HCT116 (cell line): ENCODE measurements at regions not wholly inside any gene's neighbourhood (a gene's known extent, or its start where the extent isn't known, plus 50 kb on each side); places are given as distances from the start of the nearest gene placed in this dataset.

Source experiments
- ATAC-seq: fragments of 200-7000 bp; cut with Tn5 transposase; 2 replicates; pipeline ENCODE4 v1.9.1; 2020; ENCODE audit warnings: mild to moderate bottlenecking, moderate library complexity
- BruUV-seq: library from RNA; stranded (reverse); fragments of 400-500 nt; replicated peaks from 2 replicates; lab custom pipeline; 2021; lab: Mats Ljungman, UMichigan
- CTCF ChIA-PET: fragments of 300-600 bp; sonication (Branson Sonifier 250); formaldehyde crosslinking; loops from one replicate; lab custom pipeline; 2021; ENCODE audit warnings: antibody characterized with exemption; lab: Charles Lee
- POLR2A ChIA-PET: fragments of 300-600, 350-600 bp; sonication (Branson Sonifier 250); formaldehyde crosslinking; loops from one replicate; lab custom pipeline; 2021; ENCODE audit warnings: antibody characterized with exemption; lab: Charles Lee
- RAD21 ChIA-PET, 2 experiments: fragments of 300-600 bp; sonication (Branson Sonifier 250); formaldehyde crosslinking; loops; one replicate each; lab custom pipeline; 2023; ENCODE audit warnings: low total read pairs in 2 of 2; ENCODE audit not compliant: uncharacterized antibody in 2 of 2, unreplicated experiment in 2 of 2, low non-redundant PET in 1 of 2; lab: Charles Lee
- DNase-seq: peaks from one replicate; pipeline ENCODE4 v3.0.0-alpha.2; 2010; ENCODE audit warnings: low read depth, low spot score
- H2AFZ ChIP-seq: fragments of 200-600 bp; shearing (Covaris generic), sonication (generic); 2 replicates; pipeline ENCODE4 v1.6.1; 2017; ENCODE audit warnings: low read depth, mixed run types, mixed read lengths, antibody characterized with exemption, low read length; ENCODE audit not compliant: poor library complexity, severe bottlenecking
- H3K27ac ChIP-seq: 2 replicates; pipeline ENCODE4 v1.5.1; 2012; ENCODE audit warnings: low read depth, low read length
- H3K27me3 ChIP-seq: fragments of 200-600 bp; sonication (generic); 2 replicates; pipeline ENCODE4 v1.6.1; 2016; ENCODE audit warnings: mixed run types, low read length, mixed read lengths; ENCODE audit not compliant: insufficient read depth
- H3K36me3 ChIP-seq, 2 experiments: fragments of 200-500 bp in 1 of 2; fragments of 200-600 bp in 1 of 2; sonication (Bioruptor generic) in 1 of 2; sonication (generic) in 1 of 2; 2 replicates each; pipeline versions ENCODE4 v1.5.1 to v1.6.1; 2014 to 2016; ENCODE audit warnings: low read length in 2 of 2, inconsistent platforms in 1 of 2, mixed read lengths in 1 of 2, mixed run types in 1 of 2; ENCODE audit not compliant: insufficient read depth in 2 of 2, control insufficient read depth in 1 of 2
- H3K4me1 ChIP-seq, 2 experiments: fragments of 200-600 bp in 1 of 2; sonication (generic) in 1 of 2; 2 replicates each; pipeline versions ENCODE4 v1.5.1 to v1.6.1; 2012 to 2017; ENCODE audit warnings: low read length in 2 of 2, inconsistent platforms in 1 of 2, mild to moderate bottlenecking in 1 of 2, mixed read lengths in 1 of 2, mixed run types in 1 of 2, moderate library complexity in 1 of 2; ENCODE audit not compliant: insufficient read depth in 2 of 2, control insufficient read depth in 1 of 2
- H3K4me2 ChIP-seq: fragments of 200-600 bp; sonication (generic); 2 replicates; pipeline ENCODE4 v1.6.1; 2017; ENCODE audit warnings: mixed run types, low read length, mixed read lengths
- H3K4me3 ChIP-seq, 2 experiments: fragments of 200-600 bp in 1 of 2; sonication (generic) in 1 of 2; replicated peaks in 1 of 2; 2 replicates each; pipeline ENCODE4 v1.5.1; 2011 to 2016; ENCODE audit warnings: low read length in 2 of 2, control low read depth in 1 of 2, low read depth in 1 of 2, mild to moderate bottlenecking in 1 of 2, mixed read lengths in 1 of 2, mixed run types in 1 of 2
- H3K79me2 ChIP-seq: fragments of 200-600 bp; sonication (generic); 2 replicates; pipeline ENCODE4 v1.6.1; 2017; ENCODE audit warnings: mild to moderate bottlenecking, mixed run types, low read length, moderate library complexity, mixed read lengths; ENCODE audit not compliant: insufficient read depth
- H3K9ac ChIP-seq: fragments of 200-600 bp; sonication (generic); 2 replicates; pipeline ENCODE4 v1.6.1; 2016; ENCODE audit warnings: low read length, mixed read lengths
- H3K9me2 ChIP-seq: fragments of 200-600 bp; sonication (generic), shearing (Covaris generic); 2 replicates; pipeline ENCODE4 v1.6.1; 2017; ENCODE audit warnings: mixed run types, mild to moderate bottlenecking, moderate library complexity; ENCODE audit not compliant: insufficient read depth
- H3K9me3 ChIP-seq, 2 experiments: fragments of 200-500 bp in 1 of 2; fragments of 200-600 bp in 1 of 2; sonication (Bioruptor generic) in 1 of 2; sonication (generic) in 1 of 2; 2 replicates each; pipeline ENCODE4 v1.6.1; 2014 to 2017; ENCODE audit warnings: low read length in 2 of 2, mixed read lengths in 2 of 2, inconsistent platforms in 1 of 2, low read depth in 1 of 2, mild to moderate bottlenecking in 1 of 2, mixed run types in 1 of 2, moderate library complexity in 1 of 2; ENCODE audit not compliant: control insufficient read depth in 1 of 2, insufficient read depth in 1 of 2
- H4K20me1 ChIP-seq: fragments of 200-600 bp; sonication (generic), shearing (Covaris generic); 2 replicates; pipeline ENCODE4 v1.6.1; 2017; ENCODE audit warnings: mixed run types, mild to moderate bottlenecking, moderate library complexity; ENCODE audit not compliant: insufficient read depth
- CEBPB ChIP-seq: IDR thresholded peaks from 2 replicates; pipeline ENCODE4 v1.6.1; 2012; ENCODE audit warnings: low read depth
- EGR1 ChIP-seq: IDR thresholded peaks from 2 replicates; pipeline ENCODE4 v1.6.1; 2012; ENCODE audit warnings: low read depth
- ELF1 ChIP-seq: IDR thresholded peaks from 2 replicates; pipeline ENCODE4 v1.6.1; 2012; ENCODE audit warnings: low read depth, borderline replicate concordance
- EZH2 ChIP-seq: fragments of 200-600 bp; sonication (generic); IDR thresholded peaks from 2 replicates; pipeline ENCODE4 v1.6.1; 2017; ENCODE audit warnings: antibody characterized with exemption, mixed run types
- FOSL1 ChIP-seq: IDR thresholded peaks from 2 replicates; pipeline ENCODE4 v1.6.1; 2012; ENCODE audit warnings: low read depth
- POLR2A ChIP-seq: IDR thresholded peaks from 2 replicates; pipeline ENCODE4 v1.7.0; 2011; ENCODE audit warnings: borderline replicate concordance; ENCODE audit not compliant: insufficient read depth, insufficient read length; ENCODE audit errors: extremely low read depth
- POLR2AphosphoS5 ChIP-seq: IDR thresholded peaks from 2 replicates; pipeline ENCODE4 v1.6.1; 2011; ENCODE audit warnings: mild to moderate bottlenecking, low read depth, low read length, moderate library complexity
- SIN3A ChIP-seq: IDR thresholded peaks from 2 replicates; pipeline ENCODE4 v1.6.1; 2012; ENCODE audit warnings: low read depth
- SRF ChIP-seq: IDR thresholded peaks from 2 replicates; pipeline ENCODE4 v1.6.1; 2012; ENCODE audit warnings: low read depth
- intact Hi-C: fragments of 100-400 bp; cut with micrococcal nuclease; formaldehyde crosslinking; loops from 2 replicates; pipeline ENCODE4 v1.10.0; 2022
- TF ChIP-seq, protein P1 (sequence below): IDR thresholded peaks from 2 replicates; pipeline ENCODE4 v1.6.1; 2012

DNA sequence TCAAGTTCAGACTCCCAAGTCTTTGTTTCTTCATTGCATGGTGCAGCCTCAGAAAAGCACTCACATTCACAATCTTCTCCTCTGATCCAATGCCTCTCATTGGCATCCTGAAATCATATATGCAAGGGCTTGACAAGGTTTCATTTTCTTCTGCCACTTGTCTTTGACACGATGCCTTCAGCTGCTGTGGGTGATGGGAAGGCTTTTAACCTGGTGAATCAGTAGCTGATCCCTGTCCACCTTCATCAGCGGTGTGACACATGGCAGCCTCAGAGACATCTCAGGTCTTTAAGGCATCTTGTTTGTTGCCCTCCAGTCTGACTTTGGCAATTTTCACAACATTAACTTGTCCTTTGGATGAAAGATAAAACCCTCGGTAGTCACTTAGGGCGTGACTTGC, 147.2 kb downstream of the PRELID2 start:
- Histone ChIP-seq H3K27ac (no peak overlapping the region), H3K27me3 (no peaks in the 10 kb centered on the region), H3K9me3 (no peaks in the 10 kb centered on the region), H3K9ac (no peak overlapping the region), H3K4me2 (no peak overlapping the region), H3K4me3 (no peak overlapping the region), H4K20me1 (no peaks in the 10 kb centered on the region), H2AFZ (no peak overlapping the region), H3K36me3 (no peaks in the 10 kb centered on the region), H3K79me2 (no peaks in the 10 kb centered on the region), H3K9me2 (no peaks in the 10 kb centered on the region), H3K4me1 (no peaks in the 10 kb centered on the region)
- BruUV-seq = no TSS peak
- ATAC-seq = no peak
- ChIA-PET POLR2A (no interaction called here), CTCF (interaction anchor here (2.0 kb wide), 1 partner anchor 9 kb away, joined by 4 read pairs; no protein-coding TSS in a partner anchor), RAD21 (no interaction called here)
- TF ChIP-seq CEBPB (no peak), FOSL1 (no peak), EZH2 (no peak), POLR2A (no peak), SRF (no peak), SIN3A (no peak), ELF1 (no peak), POLR2AphosphoS5 (no peak), EGR1 (no peak)
- TF ChIP-seq, protein P1, sequence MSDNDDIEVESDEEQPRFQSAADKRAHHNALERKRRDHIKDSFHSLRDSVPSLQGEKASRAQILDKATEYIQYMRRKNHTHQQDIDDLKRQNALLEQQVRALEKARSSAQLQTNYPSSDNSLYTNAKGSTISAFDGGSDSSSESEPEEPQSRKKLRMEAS = no peak
- no peak for DNase-seq
- intact Hi-C loops = loop anchor here (10.0 kb wide), 1 partner anchor 1483 kb away; no protein-coding TSS in a partner anchor

DNA sequence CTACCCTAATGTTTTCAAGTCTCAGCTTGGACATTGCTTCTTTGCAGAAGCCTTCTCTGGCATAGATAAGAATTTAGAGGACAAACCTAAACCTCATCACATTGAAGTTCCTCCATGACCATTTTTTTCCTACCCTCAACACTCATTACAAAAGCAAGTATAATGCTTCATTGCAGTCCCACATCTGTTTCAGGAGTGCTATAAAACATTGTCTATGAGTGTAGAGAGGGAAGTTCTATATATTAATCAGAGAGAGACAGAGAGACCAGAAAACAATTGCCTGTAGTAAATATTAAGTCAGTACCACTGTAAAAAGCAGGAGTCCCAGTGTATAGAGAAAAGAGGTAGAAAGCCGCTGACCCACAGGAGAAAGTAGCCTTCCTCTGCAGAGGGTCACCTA, 149.7 kb downstream of the PRELID2 start:
- Histone ChIP-seq H3K79me2 (no peaks in the 10 kb centered on the region), H4K20me1 (no peaks in the 10 kb centered on the region), H3K4me1 (no peaks in the 10 kb centered on the region; a peak in 1 of 4 replicates), H3K27me3 (no peaks in the 10 kb centered on the region), H3K9ac (no peak overlapping the region), H3K4me3 (no peak overlapping the region), H3K9me3 (no peaks in the 10 kb centered on the region), H2AFZ (no peak overlapping the region), H3K9me2 (no peaks in the 10 kb centered on the region), H3K27ac (no peak overlapping the region), H3K36me3 (no peaks in the 10 kb centered on the region), H3K4me2 (no peak overlapping the region)
- ChIA-PET CTCF (interaction anchor here (2.5 kb wide), 1 partner anchor 12 kb away, joined by 9 read pairs; no protein-coding TSS in a partner anchor), RAD21 (no interaction called here), POLR2A (no interaction called here)
- ATAC-seq (no peak), DNase-seq (no peak)
- no TSS peak for BruUV-seq
- TF ChIP-seq, protein P1 = no peak
- no peak for TF ChIP-seq SRF
- intact Hi-C loops = loop anchor here (10.0 kb wide), 1 partner anchor 1481 kb away; no protein-coding TSS in a partner anchor
